SK-N-SH treated with all-trans-retinoic acid at 6 μM for 48 hours (cell line): ENCODE measurements at regions not wholly inside any gene's neighbourhood (a gene's known extent, or its start where the extent isn't known, plus 50 kb on each side); places are given as distances from the start of the nearest gene placed in this dataset.

Experiments
- RARB ChIP-seq: fragments of 250-450 bp; sonication (Bioruptor Pico); IDR thresholded peaks from 2 replicates; pipeline ENCODE4 v1.8.0; 2021; ENCODE audit warnings: mild to moderate bottlenecking, moderate library complexity
- ZC3H10 ChIP-seq: fragments of 250-450 bp; sonication (Bioruptor Pico); IDR thresholded peaks from 2 replicates; pipeline ENCODE4 v1.5.1; 2021; ENCODE audit warnings: mild to moderate bottlenecking, moderate library complexity
- ZFP3 ChIP-seq: fragments of 250-450 bp; sonication (Bioruptor Pico); IDR thresholded peaks from 2 replicates; pipeline ENCODE4 v1.5.0; 2020; ENCODE audit warnings: mild to moderate bottlenecking, moderate library complexity
- ZNF8 ChIP-seq: fragments of 450-650 bp; formaldehyde crosslinking; IDR thresholded peaks from 2 replicates; pipeline ENCODE4 v1.5.0; 2020; ENCODE audit warnings: mild to moderate bottlenecking, moderate library complexity
- TF ChIP-seq, protein P1 (sequence below): fragments of 250-450 bp; sonication (Bioruptor Pico); IDR thresholded peaks from 2 replicates; pipeline ENCODE4 v1.8.0; 2020; ENCODE audit warnings: mild to moderate bottlenecking, moderate library complexity, borderline replicate concordance

GRCh38 chr4:180525523-180526077 lies 1717.6 kb upstream of the TENM3 start:
- no peak for TF ChIP-seq RARB
- no peak for TF ChIP-seq ZFP3
- TF ChIP-seq ZC3H10 (CRISPR knock-in tag) = no peak
- TF ChIP-seq ZNF8 (CRISPR knock-in tag) = no peak
- TF ChIP-seq, protein P1, sequence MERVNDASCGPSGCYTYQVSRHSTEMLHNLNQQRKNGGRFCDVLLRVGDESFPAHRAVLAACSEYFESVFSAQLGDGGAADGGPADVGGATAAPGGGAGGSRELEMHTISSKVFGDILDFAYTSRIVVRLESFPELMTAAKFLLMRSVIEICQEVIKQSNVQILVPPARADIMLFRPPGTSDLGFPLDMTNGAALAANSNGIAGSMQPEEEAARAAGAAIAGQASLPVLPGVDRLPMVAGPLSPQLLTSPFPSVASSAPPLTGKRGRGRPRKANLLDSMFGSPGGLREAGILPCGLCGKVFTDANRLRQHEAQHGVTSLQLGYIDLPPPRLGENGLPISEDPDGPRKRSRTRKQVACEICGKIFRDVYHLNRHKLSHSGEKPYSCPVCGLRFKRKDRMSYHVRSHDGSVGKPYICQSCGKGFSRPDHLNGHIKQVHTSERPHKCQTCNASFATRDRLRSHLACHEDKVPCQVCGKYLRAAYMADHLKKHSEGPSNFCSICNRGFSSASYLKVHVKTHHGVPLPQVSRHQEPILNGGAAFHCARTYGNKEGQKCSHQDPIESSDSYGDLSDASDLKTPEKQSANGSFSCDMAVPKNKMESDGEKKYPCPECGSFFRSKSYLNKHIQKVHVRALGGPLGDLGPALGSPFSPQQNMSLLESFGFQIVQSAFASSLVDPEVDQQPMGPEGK (CRISPR knock-in tag) = no peak
